ENCODE measurements at regions not wholly inside any gene's neighbourhood (a gene's known extent, or its start where the extent isn't known, plus 50 kb on each side); places are given as distances from the start of the nearest gene placed in this dataset.

GRCh38 chr2:76314271-76315020, 603.7 kb upstream of the GCFC2 start:
- FAIRE-seq = no peak

- FAIRE-seq = no peak
These were observed 601.5 kb upstream of the GCFC2 start for GRCh38 chr2:76312236-76312635.

GRCh38 chr2:76311728-76312127, 601.0 kb upstream of the GCFC2 start:
- no peak for FAIRE-seq

GRCh38 chr2:76310894-76311633, 600.3 kb upstream of the GCFC2 start:
- no peak for FAIRE-seq

- no peak for FAIRE-seq
These were observed 596.8 kb upstream of the GCFC2 start for GRCh38 chr2:76307495-76307894.

GRCh38 chr2:76298041-76298440, 587.3 kb upstream of the GCFC2 start:
- no peak for FAIRE-seq

GRCh38 chr2:76296438-76296837, 585.7 kb upstream of the GCFC2 start:
- FAIRE-seq = no peak

GRCh38 chr2:76295762-76296161, 585.0 kb upstream of the GCFC2 start:
- no peak for FAIRE-seq

GRCh38 chr2:76288598-76288997, 577.9 kb upstream of the GCFC2 start:
- FAIRE-seq = no peak

GRCh38 chr2:76288146-76288545, 577.4 kb upstream of the GCFC2 start:
- FAIRE-seq = no peak

GRCh38 chr2:76283350-76283749, 572.6 kb upstream of the GCFC2 start:
- FAIRE-seq = no peak

GRCh38 chr2:76281156-76281841, 570.6 kb upstream of the GCFC2 start:
- FAIRE-seq = no peak

GRCh38 chr2:76280686-76281085, 570.0 kb upstream of the GCFC2 start:
- no peak for FAIRE-seq

- no peak for FAIRE-seq
These were observed 568.4 kb upstream of the GCFC2 start for GRCh38 chr2:76279142-76279541.

GRCh38 chr2:76275788-76276187, 565.1 kb upstream of the GCFC2 start:
- FAIRE-seq = no peak

- no peak for FAIRE-seq
These were observed 564.0 kb upstream of the GCFC2 start for GRCh38 chr2:76274676-76275075.

- no peak for FAIRE-seq
These were observed 563.4 kb upstream of the GCFC2 start for GRCh38 chr2:76274160-76274559.

- no peak for FAIRE-seq
These were observed 559.5 kb upstream of the GCFC2 start for GRCh38 chr2:76270096-76270710.

GRCh38 chr2:76268902-76269620, 558.3 kb upstream of the GCFC2 start:
- no peak for FAIRE-seq

- FAIRE-seq = no peak
These were observed 557.8 kb upstream of the GCFC2 start for GRCh38 chr2:76268484-76268883.

- FAIRE-seq = no peak
These were observed 547.1 kb upstream of the GCFC2 start for GRCh38 chr2:76257802-76258201.

- no peak for FAIRE-seq
These were observed 545.9 kb upstream of the GCFC2 start for GRCh38 chr2:76256458-76257088.

Measured in G401.6 (cell line).